CD4-positive, alpha-beta T cell treated with Interferon alpha-2 for 1 hour (primary cell): ENCODE measurements at regions not wholly inside any gene's neighbourhood (a gene's known extent, or its start where the extent isn't known, plus 50 kb on each side); places are given as distances from the start of the nearest gene placed in this dataset.

Experiments used
- DNase-seq, 2 donors: peaks; one replicate each; pipeline ENCODE4 v3.0.0-alpha.2; 2020 to 2022

GRCh38 chrY:11293392-11293791, 1407.6 kb upstream of the USP9Y start:
- DNase-seq, result no peak

- peak in 1 of 2 donors; percentile 1 for DNase-seq
These were observed 1366.9 kb upstream of the USP9Y start for GRCh38 chrY:11334151-11334550.
